Mesendoderm (in vitro differentiated cells): ENCODE measurements at regions not wholly inside any gene's neighbourhood (a gene's known extent, or its start where the extent isn't known, plus 50 kb on each side); places are given as distances from the start of the nearest gene placed in this dataset.

Source experiments
- DNase-seq: peaks from one replicate; pipeline ENCODE4 v3.0.0; 2013
- H2AK5ac ChIP-seq: 2 replicates; pipeline ENCODE4 v1.6.1; 2013; ENCODE audit warnings: low read length, inconsistent platforms
- H2BK120ac ChIP-seq: 2 replicates; pipeline ENCODE4 v1.6.1; 2013; ENCODE audit warnings: low read depth, mild to moderate bottlenecking, low read length, moderate library complexity, mixed read lengths
- H2BK15ac ChIP-seq: replicated peaks from 2 replicates; pipeline ENCODE4 v1.6.1; 2013; ENCODE audit warnings: low read depth, mild to moderate bottlenecking, moderate library complexity
- H2BK5ac ChIP-seq: 2 replicates; pipeline ENCODE4 v1.6.1; 2013; ENCODE audit warnings: low read length, inconsistent platforms
- H3K18ac ChIP-seq: 2 replicates; pipeline ENCODE4 v1.6.1; 2013; ENCODE audit warnings: mild to moderate bottlenecking, low read length, mixed read lengths
- H3K23ac ChIP-seq: one replicate; pipeline ENCODE4 v1.6.1; 2013; ENCODE audit warnings: low read length
- H3K27ac ChIP-seq: 2 replicates; pipeline ENCODE4 v1.5.1; 2013; ENCODE audit warnings: low read depth, mild to moderate bottlenecking, inconsistent platforms, low read length, moderate library complexity
- H3K27me3 ChIP-seq: 2 replicates; pipeline ENCODE4 v1.6.1; 2013; ENCODE audit warnings: low read length, control low read depth, mild to moderate bottlenecking, inconsistent platforms; ENCODE audit not compliant: insufficient read depth, poor library complexity
- H3K36me3 ChIP-seq: 2 replicates; pipeline ENCODE4 v1.6.1; 2013; ENCODE audit warnings: low read length, inconsistent platforms; ENCODE audit not compliant: control insufficient read depth, insufficient read depth
- H3K4ac ChIP-seq: one replicate; pipeline ENCODE4 v1.6.1; 2013; ENCODE audit warnings: low read depth, mild to moderate bottlenecking, low read length, moderate library complexity
- H3K4me1 ChIP-seq: 2 replicates; pipeline ENCODE4 v1.6.1; 2013; ENCODE audit warnings: low read depth, low read length, inconsistent platforms; ENCODE audit not compliant: control insufficient read depth
- H3K4me2 ChIP-seq: 2 replicates; pipeline ENCODE4 v1.6.1; 2013; ENCODE audit warnings: low read length
- H3K4me3 ChIP-seq: 2 replicates; pipeline ENCODE4 v1.5.1; 2013; ENCODE audit warnings: mild to moderate bottlenecking, low read length
- H3K56ac ChIP-seq: one replicate; pipeline ENCODE4 v1.6.1; 2013; ENCODE audit warnings: low read length
- H3K79me1 ChIP-seq: 2 replicates; pipeline ENCODE4 v1.6.1; 2013; ENCODE audit warnings: low read length, inconsistent platforms
- H3K79me2 ChIP-seq: 2 replicates; pipeline ENCODE4 v1.6.1; 2013; ENCODE audit warnings: mild to moderate bottlenecking, low read length; ENCODE audit not compliant: control insufficient read depth, insufficient read depth
- H3K9ac ChIP-seq: 2 replicates; pipeline ENCODE4 v1.6.1; 2013; ENCODE audit warnings: low read length, inconsistent platforms
- H4K5ac ChIP-seq: one replicate; pipeline ENCODE4 v1.6.1; 2013; ENCODE audit warnings: low read length
- H4K8ac ChIP-seq: one replicate; pipeline ENCODE4 v1.6.1; 2013; ENCODE audit warnings: low read depth, mild to moderate bottlenecking, control low read depth, low read length, moderate library complexity
- WGBS: extraction: QIAGEN DNeasy Blood & Tissue Kit; methylation state at CpG from one replicate; pipeline ENCODE4 v1.1.7; 2013; ENCODE audit warnings: low lambda C conversion rate, missing lambda C conversion rate; ENCODE audit not compliant: insufficient coverage; ENCODE audit errors: extremely low coverage; 5-methylcytosine and 5-hydroxymethylcytosine counted together

DNA sequence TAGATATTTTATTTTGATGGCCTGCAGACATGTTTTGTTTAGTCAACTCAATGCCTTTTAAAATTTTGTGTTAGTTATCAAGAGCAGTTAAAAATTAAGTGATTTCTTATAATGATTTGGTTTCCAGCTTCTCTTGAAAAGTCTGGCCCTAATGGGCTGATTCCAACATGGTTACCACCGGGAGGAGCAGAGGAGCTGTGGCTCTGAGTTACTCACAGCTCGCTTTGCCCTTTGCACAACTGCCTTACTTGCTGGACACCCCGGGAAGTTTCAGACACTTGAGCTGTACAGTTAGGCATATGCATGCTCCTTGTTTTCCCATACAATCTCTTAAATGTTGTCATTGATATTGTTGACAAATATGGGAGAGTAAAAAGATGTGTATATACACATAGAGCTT, 173.1 kb upstream of the MMS22L start:
- no peak overlapping the region for H3K23ac ChIP-seq
- no peaks in the 10 kb centered on the region for H3K79me2 ChIP-seq
- H3K4me1 ChIP-seq, result no peaks in the 10 kb centered on the region
- H3K4me3 ChIP-seq, result no peak overlapping the region
- no peak overlapping the region for H4K5ac ChIP-seq
- H3K56ac ChIP-seq, result no peak overlapping the region
- no peak overlapping the region for H3K27ac ChIP-seq
- no peak overlapping the region for H2BK120ac ChIP-seq
- H3K18ac ChIP-seq, result no peak overlapping the region
- H3K36me3 ChIP-seq, result no peaks in the 10 kb centered on the region
- no CpG with 5 or more reads among the region's 3 CpGs for WGBS
- H3K79me1 ChIP-seq, result no peaks in the 10 kb centered on the region
- H2BK5ac ChIP-seq, result no peak overlapping the region
- H3K4ac ChIP-seq, result no peak overlapping the region
- H2BK15ac ChIP-seq, result no peak overlapping the region
- no peak overlapping the region for H3K9ac ChIP-seq
- H3K4me2 ChIP-seq, result no peak overlapping the region
- no peak overlapping the region for H4K8ac ChIP-seq
- H3K27me3 ChIP-seq, result no peaks in the 10 kb centered on the region
- DNase-seq, result peak; percentile 7
- no peak overlapping the region for H2AK5ac ChIP-seq

- H3K4me2 ChIP-seq, result no peak overlapping the region
- no peaks in the 10 kb centered on the region for H3K36me3 ChIP-seq
- no peak overlapping the region for H3K4me3 ChIP-seq
- no peaks in the 10 kb centered on the region for H3K4me1 ChIP-seq
- H2AK5ac ChIP-seq, result no peak overlapping the region
- no peak for DNase-seq
- H4K8ac ChIP-seq, result no peak overlapping the region
- no peak overlapping the region for H3K18ac ChIP-seq
- no peaks in the 10 kb centered on the region for H3K79me1 ChIP-seq
- no peak overlapping the region for H3K56ac ChIP-seq
- no peaks in the 10 kb centered on the region for H3K27me3 ChIP-seq
- H3K79me2 ChIP-seq, result no peaks in the 10 kb centered on the region
- no peak overlapping the region for H3K23ac ChIP-seq
- no peak overlapping the region for H3K9ac ChIP-seq
- H3K27ac ChIP-seq, result no peak overlapping the region
- H2BK120ac ChIP-seq, result no peak overlapping the region
- WGBS, result no CpG with 5 or more reads among the region's 3 CpGs
- H3K4ac ChIP-seq, result no peak overlapping the region
- no peak overlapping the region for H2BK5ac ChIP-seq
- no peak overlapping the region for H2BK15ac ChIP-seq
- no peak overlapping the region for H4K5ac ChIP-seq
Measured at GRCh38 chr6:97459535-97459934, 176.5 kb upstream of the MMS22L start.

- Histone ChIP-seq H3K27me3 (no peaks in the 10 kb centered on the region), H4K8ac (no peak overlapping the region), H3K4me1 (no peaks in the 10 kb centered on the region), H3K23ac (no peak overlapping the region), H3K4ac (no peak overlapping the region), H2BK5ac (no peak overlapping the region), H3K18ac (no peak overlapping the region), H4K5ac (no peak overlapping the region), H2BK15ac (no peak overlapping the region), H3K36me3 (no peaks in the 10 kb centered on the region), H3K4me2 (no peak overlapping the region), H3K56ac (no peak overlapping the region), H2BK120ac (no peak overlapping the region), H3K27ac (no peak overlapping the region), H3K4me3 (no peak overlapping the region), H3K79me2 (no peaks in the 10 kb centered on the region), H3K79me1 (no peaks in the 10 kb centered on the region), H2AK5ac (no peak overlapping the region), H3K9ac (no peak overlapping the region)
- no peak for DNase-seq
- WGBS, result no CpG with 5 or more reads among the region's 1 CpG
Measured at GRCh38 chr6:97459986-97460385, 177.0 kb upstream of the MMS22L start.

DNA sequence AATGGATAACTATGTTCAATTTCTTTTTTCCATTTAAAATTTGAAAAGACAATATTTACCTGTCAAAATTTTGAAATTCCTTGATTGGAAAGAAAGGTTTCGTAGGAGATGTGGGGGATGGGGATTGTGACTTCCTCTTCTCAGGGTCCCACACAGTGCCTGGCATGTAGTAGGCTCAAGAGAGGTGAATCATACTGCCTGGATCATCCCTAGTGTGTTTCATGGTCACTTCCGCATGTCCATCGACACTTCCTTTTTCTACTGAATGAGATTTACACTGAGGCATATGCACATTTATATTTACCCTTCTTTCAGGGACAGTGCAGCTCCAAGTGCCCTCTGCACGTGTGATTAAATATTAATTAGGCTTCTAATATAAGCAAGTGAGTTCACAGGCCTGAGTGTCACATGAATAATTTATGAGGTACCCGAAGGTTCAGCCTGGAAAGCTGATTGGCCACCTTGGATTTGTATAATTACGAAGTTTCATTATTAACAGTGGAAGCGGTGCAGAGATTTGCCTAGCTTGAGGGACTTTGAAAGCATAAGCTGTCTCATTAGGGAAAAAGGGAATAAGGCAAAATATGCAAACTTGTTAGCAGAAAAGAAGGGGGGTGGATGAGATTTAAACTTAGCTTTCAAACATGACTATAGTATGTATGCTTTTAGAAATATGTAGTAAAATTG, 177.5 kb upstream of the MMS22L start:
- Histone ChIP-seq H3K4me2 (no peak overlapping the region), H3K4me3 (no peak overlapping the region), H3K36me3 (no peaks in the 10 kb centered on the region), H3K4me1 (no peaks in the 10 kb centered on the region), H4K5ac (no peak overlapping the region), H3K79me2 (no peaks in the 10 kb centered on the region), H3K27me3 (no peaks in the 10 kb centered on the region), H3K79me1 (no peaks in the 10 kb centered on the region), H3K18ac (no peak overlapping the region), H3K9ac (no peak overlapping the region), H4K8ac (no peak overlapping the region), H2BK5ac (no peak overlapping the region), H3K23ac (no peak overlapping the region), H2BK15ac (no peak overlapping the region), H2AK5ac (no peak overlapping the region), H3K27ac (no peak overlapping the region), H3K56ac (no peak overlapping the region), H3K4ac (no peak overlapping the region), H2BK120ac (no peak overlapping the region)
- no peak for DNase-seq
- WGBS, result no CpG with 5 or more reads among the region's 7 CpGs

DNA sequence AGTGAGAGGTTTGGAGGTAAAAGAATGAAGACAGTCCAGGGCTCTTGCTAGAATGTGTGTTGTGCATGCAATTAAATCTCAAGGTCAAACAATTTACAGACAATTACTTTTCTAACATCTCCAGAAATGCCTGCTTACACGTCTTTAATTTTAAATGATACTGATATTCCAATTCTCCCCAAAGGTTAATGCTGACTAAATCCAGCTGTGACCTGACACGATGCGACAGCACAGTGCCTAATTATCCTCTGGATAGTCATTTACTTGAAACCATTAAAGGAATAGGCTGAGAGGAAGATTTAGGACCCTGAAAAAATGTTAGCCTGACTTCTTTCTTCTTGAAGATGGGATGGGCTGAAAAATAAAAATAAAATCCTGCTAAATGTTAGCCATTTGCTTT, 178.2 kb upstream of the MMS22L start:
- no peak overlapping the region for H3K4me2 ChIP-seq
- H3K9ac ChIP-seq, result no peak overlapping the region
- H2BK5ac ChIP-seq, result no peak overlapping the region
- H2BK120ac ChIP-seq, result no peak overlapping the region
- no peaks in the 10 kb centered on the region for H3K36me3 ChIP-seq
- H3K4ac ChIP-seq, result no peak overlapping the region
- no peak overlapping the region for H3K18ac ChIP-seq
- H3K4me3 ChIP-seq, result no peak overlapping the region
- no peak overlapping the region for H2AK5ac ChIP-seq
- H3K27ac ChIP-seq, result no peak overlapping the region
- H3K79me2 ChIP-seq, result no peaks in the 10 kb centered on the region
- H2BK15ac ChIP-seq, result no peak overlapping the region
- H3K4me1 ChIP-seq, result peaks cover 2% of the 10 kb centered on the region
- DNase-seq, result no peak
- no peak overlapping the region for H4K5ac ChIP-seq
- H3K23ac ChIP-seq, result no peak overlapping the region
- no CpG with 5 or more reads among the region's 3 CpGs for WGBS
- H3K79me1 ChIP-seq, result no peaks in the 10 kb centered on the region
- no peak overlapping the region for H4K8ac ChIP-seq
- no peak overlapping the region for H3K56ac ChIP-seq
- no peaks in the 10 kb centered on the region for H3K27me3 ChIP-seq

- WGBS, result no CpG with 5 or more reads among the region's 3 CpGs
Measured at GRCh38 chr6:97462031-97462430, 179.0 kb upstream of the MMS22L start.

More at GRCh38 chr6:97462031-97462430, 179.0 kb upstream of the MMS22L start:
- Histone ChIP-seq H4K8ac (no peak overlapping the region), H3K18ac (no peak overlapping the region), H3K4ac (no peak overlapping the region), H3K23ac (no peak overlapping the region), H3K9ac (no peak overlapping the region), H3K27ac (no peak overlapping the region), H2BK120ac (no peak overlapping the region), H3K79me1 (no peaks in the 10 kb centered on the region), H3K4me3 (no peak overlapping the region), H4K5ac (no peak overlapping the region), H3K4me1 (peaks cover 2% of the 10 kb centered on the region), H2AK5ac (no peak overlapping the region), H2BK5ac (no peak overlapping the region), H3K56ac (no peak overlapping the region), H3K4me2 (no peak overlapping the region), H3K79me2 (no peaks in the 10 kb centered on the region), H2BK15ac (no peak overlapping the region), H3K27me3 (no peaks in the 10 kb centered on the region), H3K36me3 (no peaks in the 10 kb centered on the region)
- DNase-seq, result no peak
